CD14-positive monocyte (primary cell): ENCODE measurements at regions not wholly inside any gene's neighbourhood (a gene's known extent, or its start where the extent isn't known, plus 50 kb on each side); places are given as distances from the start of the nearest gene placed in this dataset.

Source experiments
- DNase-seq, 3 donors: peaks; one replicate each; pipeline ENCODE4 v3.0.0-alpha.2; 2011 to 2022
- H2AFZ ChIP-seq: 2 replicates; pipeline ENCODE4 v1.6.0; 2012; ENCODE audit warnings: mild to moderate bottlenecking, low read depth, low read length, inconsistent platforms; ENCODE audit not compliant: insufficient read depth, poor library complexity, severe bottlenecking
- H3K27ac ChIP-seq, 2 donors: 1 replicate in 1 of 2; 2 replicates in 1 of 2; pipeline ENCODE4 v1.5.1; 2012 to 2013; ENCODE audit warnings: low read length in 2 of 2, control low read depth in 1 of 2, inconsistent platforms in 1 of 2, low read depth in 1 of 2, mild to moderate bottlenecking in 1 of 2
- H3K27me3 ChIP-seq, 2 donors: one replicate each; pipeline versions ENCODE4 v1.6.0 to v1.6.1; 2011 to 2013; ENCODE audit warnings: low read length in 2 of 2; ENCODE audit not compliant: control insufficient read depth in 2 of 2, insufficient read depth in 2 of 2
- H3K36me3 ChIP-seq, 2 donors: replicated peaks in 1 of 2; 1 replicate in 1 of 2; 2 replicates in 1 of 2; pipeline versions ENCODE4 v1.5.1 to v1.6.1; 2012 to 2013; ENCODE audit warnings: low read length in 2 of 2, control low read depth in 1 of 2, inconsistent platforms in 1 of 2, mild to moderate bottlenecking in 1 of 2; ENCODE audit not compliant: insufficient read depth in 2 of 2, control insufficient read depth in 1 of 2
- H3K4me1 ChIP-seq, 2 donors: 1 replicate in 1 of 2; 2 replicates in 1 of 2; pipeline versions ENCODE4 v1.5.1 to v1.6.1; 2012 to 2013; ENCODE audit warnings: low read length in 2 of 2, control low read depth in 1 of 2, inconsistent platforms in 1 of 2, mild to moderate bottlenecking in 1 of 2, moderate library complexity in 1 of 2; ENCODE audit not compliant: insufficient read depth in 2 of 2, control insufficient read depth in 1 of 2
- H3K4me2 ChIP-seq: replicated peaks from 2 replicates; pipeline ENCODE3; 2012; ENCODE audit warnings: low read length, moderate library complexity, mild to moderate bottlenecking; ENCODE audit not compliant: poor library complexity, severe bottlenecking; ENCODE audit errors: extremely low read depth
- H3K4me3 ChIP-seq, 3 experiments: fragments of 200-600 bp in 1 of 3; sonication (generic) in 1 of 3; replicated peaks in 1 of 3; 1 replicate in 2 of 3; 2 replicates in 1 of 3; pipeline ENCODE4 v1.5.1; 2011 to 2013; ENCODE audit warnings: low read length in 3 of 3, mild to moderate bottlenecking in 3 of 3, control low read depth in 2 of 3, low read depth in 2 of 3, inconsistent platforms in 1 of 3, moderate library complexity in 1 of 3
- H3K79me2 ChIP-seq: 2 replicates; pipeline ENCODE4 v1.6.0; 2012; ENCODE audit warnings: mild to moderate bottlenecking, control low read depth, inconsistent platforms, low read length, moderate library complexity; ENCODE audit not compliant: insufficient read depth
- H3K9ac ChIP-seq: 2 replicates; pipeline ENCODE4 v1.6.0; 2017; ENCODE audit warnings: low read length, mild to moderate bottlenecking; ENCODE audit not compliant: insufficient read depth, poor library complexity, severe bottlenecking
- H3K9me3 ChIP-seq, 2 donors: replicated peaks in 1 of 2; 1 replicate in 1 of 2; 2 replicates in 1 of 2; pipeline versions ENCODE4 v1.5.1 to v1.6.1; 2012 to 2013; ENCODE audit warnings: low read length in 2 of 2, control low read depth in 1 of 2; ENCODE audit not compliant: control insufficient read depth in 1 of 2, insufficient read depth in 1 of 2
- H4K20me1 ChIP-seq: 2 replicates; pipeline ENCODE4 v1.6.0; 2012; ENCODE audit warnings: mild to moderate bottlenecking, low read length, control low read depth, moderate library complexity; ENCODE audit not compliant: insufficient read depth
- H3K27ac Mint-ChIP-seq, 7 donors: one replicate each; pipeline ENCODE4 v1.8.0; 2020; ENCODE audit warnings: mild to moderate bottlenecking in 7 of 7, mixed read lengths in 7 of 7, moderate library complexity in 6 of 7, inconsistent platforms in 2 of 7
- H3K27me3 Mint-ChIP-seq, 3 donors: one replicate each; pipeline ENCODE4 v1.8.0; 2021 to 2022; ENCODE audit warnings: low read depth in 3 of 3, mild to moderate bottlenecking in 3 of 3, mixed read lengths in 3 of 3, moderate library complexity in 3 of 3, inconsistent platforms in 1 of 3
- H3K36me3 Mint-ChIP-seq, 2 donors: one replicate each; pipeline ENCODE4 v1.8.0; 2020; ENCODE audit warnings: mixed read lengths in 2 of 2, inconsistent platforms in 1 of 2, mild to moderate bottlenecking in 1 of 2
- H3K4me1 Mint-ChIP-seq: one replicate; pipeline ENCODE4 v1.8.0; 2020; ENCODE audit warnings: mild to moderate bottlenecking, mixed read lengths
- H3K4me3 Mint-ChIP-seq, 2 donors: one replicate each; pipeline ENCODE4 v1.8.0; 2020; ENCODE audit warnings: mild to moderate bottlenecking in 2 of 2, mixed read lengths in 2 of 2, moderate library complexity in 1 of 2
- H3K9me3 Mint-ChIP-seq, 7 donors: one replicate each; pipeline ENCODE4 v1.8.0; 2020 to 2022; ENCODE audit warnings: mixed read lengths in 7 of 7, mild to moderate bottlenecking in 6 of 7, moderate library complexity in 6 of 7, inconsistent platforms in 2 of 7
- CTCF ChIP-seq: fragments of 200-600 bp; IDR thresholded peaks from one replicate; pipeline ENCODE4 v1.8.0; 2022; ENCODE audit warnings: antibody characterized with exemption, mild to moderate bottlenecking
- WGBS: methylation state at CpG from one replicate; pipeline ENCODE4 v1.1.5; 2013; ENCODE audit warnings: missing lambda C conversion rate; ENCODE audit not compliant: insufficient coverage; 5-methylcytosine and 5-hydroxymethylcytosine counted together
- intact Hi-C, 2 donors: fragments of 100-400 bp; cut with micrococcal nuclease; formaldehyde crosslinking; loops; one replicate each; pipeline versions ENCODE4 v1.15.0 to v1.15.1; 2023

- no peak overlapping the region for H3K4me3 Mint-ChIP-seq
- H3K4me1 ChIP-seq = no peaks in the 10 kb centered on the region
- no peaks in the 10 kb centered on the region for H3K36me3 ChIP-seq
- no peaks in the 10 kb centered on the region for H3K36me3 Mint-ChIP-seq
- H2AFZ ChIP-seq = no peak overlapping the region
- H3K27ac ChIP-seq = no peak overlapping the region
- H3K4me3 ChIP-seq = no peak overlapping the region
- no peak for DNase-seq
- WGBS = no CpG with 5 or more reads among the region's 4 CpGs
- TF ChIP-seq CTCF = no peak
- no peak overlapping the region for H3K27ac Mint-ChIP-seq
- H3K9ac ChIP-seq = no peak overlapping the region
- H3K27me3 ChIP-seq = no peaks in the 10 kb centered on the region
- H4K20me1 ChIP-seq = no peaks in the 10 kb centered on the region
- H3K4me1 Mint-ChIP-seq = no peaks in the 10 kb centered on the region
- H3K27me3 Mint-ChIP-seq = no peaks in the 10 kb centered on the region
- H3K79me2 ChIP-seq = no peaks in the 10 kb centered on the region
- H3K9me3 ChIP-seq = no peaks in the 10 kb centered on the region
- no peaks in the 10 kb centered on the region for H3K9me3 Mint-ChIP-seq
- no peak overlapping the region for H3K4me2 ChIP-seq
- intact Hi-C loops = no loop called here
Measured at GRCh38 chr12:126752021-126752420, 1514.9 kb upstream of the TMEM132C start.

- no peak for TF ChIP-seq CTCF
- H3K27me3 ChIP-seq = no peaks in the 10 kb centered on the region
- no peak overlapping the region for H3K4me3 ChIP-seq
- intact Hi-C loops = no loop called here
- H2AFZ ChIP-seq = no peak overlapping the region
- Mint-ChIP-seq H3K4me1 (peaks cover 2% of the 10 kb centered on the region), H3K4me3 (no peak overlapping the region), H3K9me3 (peaks cover 0 to 3% (median under 1%) of the 10 kb centered on the region in 7 donors), H3K27me3 (no peaks in the 10 kb centered on the region), H3K36me3 (no peaks in the 10 kb centered on the region), H3K27ac (no peak overlapping the region)
- no peak overlapping the region for H3K27ac ChIP-seq
- H3K9ac ChIP-seq = no peak overlapping the region
- no peaks in the 10 kb centered on the region for H3K79me2 ChIP-seq
- no peaks in the 10 kb centered on the region for H3K36me3 ChIP-seq
- WGBS = 83% methylated on average over 1 of the region's 2 CpGs
- no peaks in the 10 kb centered on the region for H3K9me3 ChIP-seq
- no peak overlapping the region for H3K4me2 ChIP-seq
- no peaks in the 10 kb centered on the region for H3K4me1 ChIP-seq
- no peaks in the 10 kb centered on the region for H4K20me1 ChIP-seq
- no peak for DNase-seq
Measured at GRCh38 chr12:126757326-126757725, 1509.6 kb upstream of the TMEM132C start.
